GM12878 (cell line): ENCODE measurements at regions not wholly inside any gene's neighbourhood (a gene's known extent, or its start where the extent isn't known, plus 50 kb on each side); places are given as distances from the start of the nearest gene placed in this dataset.

Experiments
- BACH1 ChIP-seq: fragments of 450-650 bp; IDR thresholded peaks from 2 replicates; pipeline ENCODE4 v1.6.1; 2017; ENCODE audit warnings: mild to moderate bottlenecking, borderline replicate concordance
- CBFB ChIP-seq: IDR thresholded peaks from 2 replicates; pipeline ENCODE4 v1.6.1; 2016; ENCODE audit warnings: antibody characterized with exemption, low read depth
- CREM ChIP-seq: IDR thresholded peaks from 2 replicates; pipeline ENCODE4 v1.6.1; 2014; ENCODE audit warnings: antibody characterized with exemption, low read depth
- HSF1 ChIP-seq: fragments of 150-350 bp; IDR thresholded peaks from 2 replicates; pipeline ENCODE4 v1.6.1; 2014; ENCODE audit warnings: mild to moderate bottlenecking, low read depth, low read length
- POLR2A ChIP-seq: IDR thresholded peaks from 2 replicates; pipeline ENCODE4 v1.6.1; 2011; ENCODE audit warnings: low read depth, mild to moderate bottlenecking, low read length
- POLR2AphosphoS2 ChIP-seq: IDR thresholded peaks from 2 replicates; pipeline ENCODE4 v1.6.1; 2011; ENCODE audit warnings: low read depth, mild to moderate bottlenecking, low read length, improper control_type of control experiment, moderate library complexity
- TAF1 ChIP-seq: IDR thresholded peaks from 2 replicates; pipeline ENCODE4 v1.6.1; 2011; ENCODE audit warnings: mild to moderate bottlenecking, low read depth, low read length, borderline replicate concordance
- ZBTB33 ChIP-seq: fragments of 450-650 bp; IDR thresholded peaks from 2 replicates; pipeline ENCODE4 v1.6.1; 2017; ENCODE audit warnings: mild to moderate bottlenecking
- ZNF24 ChIP-seq: fragments of 450-650 bp; IDR thresholded peaks from 2 replicates; pipeline ENCODE4 v1.6.1; 2017; ENCODE audit warnings: antibody characterized with exemption, mild to moderate bottlenecking
- ZNF274 ChIP-seq: IDR thresholded peaks from one replicate; pipeline ENCODE4 v1.8.0; 2011; ENCODE audit not compliant: insufficient read length, insufficient read depth
- TF ChIP-seq, protein P1 (sequence below), 3 experiments: IDR thresholded peaks in 2 of 3; conservative IDR thresholded peaks in 1 of 3; 2 replicates each; pipeline ENCODE4 v1.5.1; 2011; ENCODE audit warnings: low read depth in 3 of 3, low read length in 3 of 3, mild to moderate bottlenecking in 3 of 3, control low read depth in 2 of 3, moderate library complexity in 2 of 3, inconsistent platforms in 1 of 3, mixed read lengths in 1 of 3; ENCODE audit not compliant: control insufficient read depth in 2 of 3, insufficient read depth in 1 of 3; ENCODE audit errors: extremely low read depth in 1 of 3
- TF ChIP-seq, protein P2 (sequence below): IDR thresholded peaks from 2 replicates; pipeline ENCODE4 v1.6.1; 2012; ENCODE audit warnings: mild to moderate bottlenecking, low read depth, low read length

DNA sequence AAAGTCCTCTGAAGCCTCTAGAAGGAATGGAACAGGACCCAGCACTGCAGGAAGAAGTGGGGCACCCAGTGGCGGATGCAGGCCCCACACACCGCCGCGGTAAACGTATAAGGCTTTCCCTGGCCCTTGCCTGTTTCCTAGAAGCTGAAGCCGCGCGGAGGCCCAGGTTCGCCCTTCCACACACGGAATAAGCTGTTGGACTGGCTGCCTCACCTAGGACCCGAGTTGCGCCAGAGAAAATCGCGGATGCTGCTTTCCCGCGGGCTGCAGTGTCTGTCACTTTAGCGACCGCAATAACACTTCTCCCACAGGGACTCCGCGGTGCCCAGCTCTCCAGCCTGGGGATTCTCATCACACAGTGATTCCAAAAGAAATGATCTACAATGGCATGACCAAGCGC lies 1736.9 kb downstream of the TP53TG3F start:
- TF ChIP-seq POLR2A (no peak), BACH1 (no peak), POLR2AphosphoS2 (no peak), CREM (no peak), CBFB (no peak), HSF1 (no peak), ZBTB33 (no peak), TAF1 (no peak), ZNF274 (no peak), ZNF24 (no peak)
- TF ChIP-seq, protein P1, sequence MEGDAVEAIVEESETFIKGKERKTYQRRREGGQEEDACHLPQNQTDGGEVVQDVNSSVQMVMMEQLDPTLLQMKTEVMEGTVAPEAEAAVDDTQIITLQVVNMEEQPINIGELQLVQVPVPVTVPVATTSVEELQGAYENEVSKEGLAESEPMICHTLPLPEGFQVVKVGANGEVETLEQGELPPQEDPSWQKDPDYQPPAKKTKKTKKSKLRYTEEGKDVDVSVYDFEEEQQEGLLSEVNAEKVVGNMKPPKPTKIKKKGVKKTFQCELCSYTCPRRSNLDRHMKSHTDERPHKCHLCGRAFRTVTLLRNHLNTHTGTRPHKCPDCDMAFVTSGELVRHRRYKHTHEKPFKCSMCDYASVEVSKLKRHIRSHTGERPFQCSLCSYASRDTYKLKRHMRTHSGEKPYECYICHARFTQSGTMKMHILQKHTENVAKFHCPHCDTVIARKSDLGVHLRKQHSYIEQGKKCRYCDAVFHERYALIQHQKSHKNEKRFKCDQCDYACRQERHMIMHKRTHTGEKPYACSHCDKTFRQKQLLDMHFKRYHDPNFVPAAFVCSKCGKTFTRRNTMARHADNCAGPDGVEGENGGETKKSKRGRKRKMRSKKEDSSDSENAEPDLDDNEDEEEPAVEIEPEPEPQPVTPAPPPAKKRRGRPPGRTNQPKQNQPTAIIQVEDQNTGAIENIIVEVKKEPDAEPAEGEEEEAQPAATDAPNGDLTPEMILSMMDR (IDR thresholded peaks at IDR 0.05 in 2 of 3, conservative IDR thresholded peaks at IDR 0.05 in 1 of 3; ENCODE audit: control insufficient read depth in 2 of 3, extremely low read depth in 1 of 3, insufficient read depth in 1 of 3, low read depth in 3 of 3, low read length in 3 of 3) = no peak
- TF ChIP-seq, protein P2, sequence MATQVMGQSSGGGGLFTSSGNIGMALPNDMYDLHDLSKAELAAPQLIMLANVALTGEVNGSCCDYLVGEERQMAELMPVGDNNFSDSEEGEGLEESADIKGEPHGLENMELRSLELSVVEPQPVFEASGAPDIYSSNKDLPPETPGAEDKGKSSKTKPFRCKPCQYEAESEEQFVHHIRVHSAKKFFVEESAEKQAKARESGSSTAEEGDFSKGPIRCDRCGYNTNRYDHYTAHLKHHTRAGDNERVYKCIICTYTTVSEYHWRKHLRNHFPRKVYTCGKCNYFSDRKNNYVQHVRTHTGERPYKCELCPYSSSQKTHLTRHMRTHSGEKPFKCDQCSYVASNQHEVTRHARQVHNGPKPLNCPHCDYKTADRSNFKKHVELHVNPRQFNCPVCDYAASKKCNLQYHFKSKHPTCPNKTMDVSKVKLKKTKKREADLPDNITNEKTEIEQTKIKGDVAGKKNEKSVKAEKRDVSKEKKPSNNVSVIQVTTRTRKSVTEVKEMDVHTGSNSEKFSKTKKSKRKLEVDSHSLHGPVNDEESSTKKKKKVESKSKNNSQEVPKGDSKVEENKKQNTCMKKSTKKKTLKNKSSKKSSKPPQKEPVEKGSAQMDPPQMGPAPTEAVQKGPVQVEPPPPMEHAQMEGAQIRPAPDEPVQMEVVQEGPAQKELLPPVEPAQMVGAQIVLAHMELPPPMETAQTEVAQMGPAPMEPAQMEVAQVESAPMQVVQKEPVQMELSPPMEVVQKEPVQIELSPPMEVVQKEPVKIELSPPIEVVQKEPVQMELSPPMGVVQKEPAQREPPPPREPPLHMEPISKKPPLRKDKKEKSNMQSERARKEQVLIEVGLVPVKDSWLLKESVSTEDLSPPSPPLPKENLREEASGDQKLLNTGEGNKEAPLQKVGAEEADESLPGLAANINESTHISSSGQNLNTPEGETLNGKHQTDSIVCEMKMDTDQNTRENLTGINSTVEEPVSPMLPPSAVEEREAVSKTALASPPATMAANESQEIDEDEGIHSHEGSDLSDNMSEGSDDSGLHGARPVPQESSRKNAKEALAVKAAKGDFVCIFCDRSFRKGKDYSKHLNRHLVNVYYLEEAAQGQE = no peak
